GM12892 (cell line): ENCODE measurements at regions not wholly inside any gene's neighbourhood (a gene's known extent, or its start where the extent isn't known, plus 50 kb on each side); places are given as distances from the start of the nearest gene placed in this dataset.

Source experiments
- POLR2AphosphoS5 ChIP-seq: IDR thresholded peaks from 2 replicates; pipeline ENCODE4 v1.6.1; 2011; ENCODE audit warnings: low read depth, low read length, control low read depth
- TAF1 ChIP-seq: IDR thresholded peaks from 2 replicates; pipeline ENCODE4 v1.6.1; 2011; ENCODE audit warnings: low read depth, mild to moderate bottlenecking, control low read depth, low read length, borderline replicate concordance

DNA sequence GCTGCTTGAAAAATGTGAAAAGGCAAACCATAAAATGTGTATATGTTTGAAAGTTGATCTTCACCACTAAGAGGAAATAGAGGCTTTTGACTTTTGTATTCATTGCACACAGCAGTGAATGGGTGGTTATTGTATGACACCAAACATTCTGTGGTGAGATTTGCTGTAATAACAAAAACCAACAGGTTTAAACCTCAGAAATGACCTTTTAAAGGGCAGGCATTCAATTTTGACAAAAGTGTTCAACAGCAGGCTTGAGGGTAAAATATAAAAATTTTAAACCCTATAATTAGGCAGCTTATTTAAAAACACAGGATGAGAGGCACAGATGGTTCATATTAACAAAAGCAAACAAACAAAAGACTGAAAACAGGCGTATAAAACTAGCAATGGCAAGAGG, 128.1 kb upstream of the NUDT12 start:
- no peak for TF ChIP-seq POLR2AphosphoS5
- TF ChIP-seq TAF1: no peak
